ENCODE measurements at regions not wholly inside any gene's neighbourhood (a gene's known extent, or its start where the extent isn't known, plus 50 kb on each side); places are given as distances from the start of the nearest gene placed in this dataset.

- Histone ChIP-seq H3K27me3 (replicated peaks in 1 of 4; ENCODE audit: control insufficient read depth in 3 of 4, extremely low read depth in 1 of 4, insufficient read depth in 3 of 4, low read length in 3 of 4) (no peaks in the 10 kb centered on the region), H3K23me2 (ENCODE audit: low read depth, low read length) (no peaks in the 10 kb centered on the region), H3K18ac (ENCODE audit: extremely low read depth, low read length) (no peak overlapping the region), H3K36me3 (ENCODE audit: control insufficient read depth in 2 of 4, insufficient read depth in 4 of 4, low read length in 3 of 4) (no peaks in the 10 kb centered on the region), H2BK5ac (ENCODE audit: low read depth, low read length) (no peak overlapping the region), H3K23ac (ENCODE audit: insufficient read length) (no peak overlapping the region), H3K9me3 (ENCODE audit: insufficient read depth in 2 of 2, low read depth in 1 of 2, low read length in 1 of 2) (no peaks in the 10 kb centered on the region), H3K4ac (replicated peaks; ENCODE audit: insufficient read length, low read depth, low read length) (no peak overlapping the region), H2BK12ac (ENCODE audit: low read depth, low read length) (no peak overlapping the region), H2AK5ac (ENCODE audit: low read depth, low read length) (no peak overlapping the region), H3K79me1 (ENCODE audit: low read depth, low read length) (no peaks in the 10 kb centered on the region), H2AFZ (ENCODE audit: low read length) (no peak overlapping the region), H3K4me2 (ENCODE audit: insufficient read depth in 1 of 2, low read depth in 2 of 2, low read length in 2 of 2) (no peak overlapping the region), H3K14ac (ENCODE audit: insufficient read length) (no peak overlapping the region), H4K8ac (ENCODE audit: extremely low read depth, insufficient read depth, low read length) (no peak overlapping the region), H3K9ac (replicated peaks in 1 of 4; ENCODE audit: extremely low read depth in 1 of 4, low read depth in 3 of 4, low read length in 3 of 4) (no peak overlapping the region), H4K5ac (ENCODE audit: insufficient read length, low read depth, low read length) (no peak overlapping the region), H3K27ac (ENCODE audit: low read depth, low read length) (no peak overlapping the region), H2BK120ac (replicated peaks; ENCODE audit: low read depth, low read length) (no peak overlapping the region), H3K79me2 (ENCODE audit: control insufficient read depth in 1 of 2, insufficient read depth in 2 of 2, low read length in 2 of 2) (no peaks in the 10 kb centered on the region), H4K20me1 (replicated peaks in 1 of 2; ENCODE audit: control insufficient read depth in 1 of 2, insufficient read depth in 2 of 2, low read length in 2 of 2) (no peaks in the 10 kb centered on the region), H3K56ac (replicated peaks; ENCODE audit: insufficient read length, low read depth, low read length) (no peak overlapping the region), H2BK20ac (ENCODE audit: low read length) (no peak overlapping the region), H2BK15ac (ENCODE audit: low read length) (no peak overlapping the region), H4K91ac (replicated peaks; ENCODE audit: insufficient read length, low read length) (no peak overlapping the region), H3K4me1 (replicated peaks in 1 of 4; ENCODE audit: control insufficient read depth in 3 of 4, insufficient read depth in 4 of 4, low read length in 3 of 4) (no peaks in the 10 kb centered on the region), H3K4me3 (ENCODE audit: extremely low read depth in 1 of 4, insufficient read depth in 2 of 4, low read depth in 3 of 4, low read length in 4 of 4) (no peak overlapping the region)
- POLR2A ChIA-PET (ENCODE audit: partially characterized antibody), result no interaction called here
- 93% methylated on average over 2 of the region's 2 CpGs; no CpG with 5 or more reads in 1 of the 2 experiments for WGBS, 2 experiments (ENCODE audit: extremely low coverage in 1 of 2, insufficient coverage in 1 of 2, insufficient read length in 1 of 2, insufficient replicate concordance in 2 of 2, low coverage in 1 of 2, low lambda C conversion rate in 2 of 2, missing lambda C conversion rate in 1 of 2)
- TF ChIP-seq ATF3 (IDR thresholded peaks at IDR 0.05; ENCODE audit: insufficient read depth, low read depth, low read length) (no peak), PHF8 (conservative IDR thresholded peaks at IDR 0.05; ENCODE audit: low read depth, low read length) (no peak), TBP (IDR thresholded peaks at IDR 0.05; ENCODE audit: low read depth, low read length) (no peak), BACH1 (IDR thresholded peaks at IDR 0.05; ENCODE audit: low read length) (no peak), SUZ12 (IDR thresholded peaks at IDR 0.05; ENCODE audit: low read length) (no peak)
- CTCF ChIA-PET (ENCODE audit: partially characterized antibody), result no interaction called here
- DNase-seq (ENCODE audit: low read depth in 1 of 2, low spot score in 2 of 2) (no peak), FAIRE-seq (no peak)
These were observed 1078.9 kb upstream of the CDH9 start for GRCh38 chr5:28117273-28117672.

Measured in H1 (cell line).